Left ventricle myocardium inferior (tissue), 1 donor: ENCODE measurements at regions not wholly inside any gene's neighbourhood (a gene's known extent, or its start where the extent isn't known, plus 50 kb on each side); places are given as distances from the start of the nearest gene placed in this dataset.

ENCODE experiments used
- DNase-seq: peaks from one replicate; pipeline ENCODE4 v3.0.0-alpha.2; 2020
- H3K27ac ChIP-seq: fragments of 200-600 bp; replicated peaks from 2 replicates; pipeline ENCODE4 v1.8.0; 2021
- H3K27me3 ChIP-seq: fragments of 200-600 bp; 2 replicates; pipeline ENCODE4 v1.8.0; 2021; ENCODE audit warnings: low read depth
- H3K36me3 ChIP-seq: fragments of 200-600 bp; 2 replicates; pipeline ENCODE4 v1.8.0; 2021
- H3K4me1 ChIP-seq: fragments of 200-600 bp; 2 replicates; pipeline ENCODE4 v1.8.0; 2021
- H3K4me3 ChIP-seq: fragments of 200-600 bp; 2 replicates; pipeline ENCODE4 v1.8.0; 2021; ENCODE audit warnings: mild to moderate bottlenecking, moderate library complexity
- H3K9me3 ChIP-seq: fragments of 200-600 bp; replicated peaks from 2 replicates; pipeline ENCODE4 v1.8.0; 2021
- intact Hi-C: fragments of 100-400 bp; cut with micrococcal nuclease; formaldehyde crosslinking; loops from one replicate; pipeline ENCODE4 v1.11.0; 2022
- TF ChIP-seq, protein P1 (sequence below): fragments of 200-600 bp; IDR thresholded peaks from 2 replicates; pipeline ENCODE4 v1.8.0; 2021; ENCODE audit warnings: antibody characterized with exemption, mild to moderate bottlenecking, borderline replicate concordance
- donor health status: DM: no; HTN: yes; CAD: no; lungs with severe emphysema.

- H3K9me3 ChIP-seq, result no peaks in the 10 kb centered on the region
- H3K27ac ChIP-seq, result peak overlapping the region; percentile 32
- no peaks in the 10 kb centered on the region for H3K36me3 ChIP-seq
- H3K4me3 ChIP-seq, result no peak overlapping the region
- TF ChIP-seq, protein P1, sequence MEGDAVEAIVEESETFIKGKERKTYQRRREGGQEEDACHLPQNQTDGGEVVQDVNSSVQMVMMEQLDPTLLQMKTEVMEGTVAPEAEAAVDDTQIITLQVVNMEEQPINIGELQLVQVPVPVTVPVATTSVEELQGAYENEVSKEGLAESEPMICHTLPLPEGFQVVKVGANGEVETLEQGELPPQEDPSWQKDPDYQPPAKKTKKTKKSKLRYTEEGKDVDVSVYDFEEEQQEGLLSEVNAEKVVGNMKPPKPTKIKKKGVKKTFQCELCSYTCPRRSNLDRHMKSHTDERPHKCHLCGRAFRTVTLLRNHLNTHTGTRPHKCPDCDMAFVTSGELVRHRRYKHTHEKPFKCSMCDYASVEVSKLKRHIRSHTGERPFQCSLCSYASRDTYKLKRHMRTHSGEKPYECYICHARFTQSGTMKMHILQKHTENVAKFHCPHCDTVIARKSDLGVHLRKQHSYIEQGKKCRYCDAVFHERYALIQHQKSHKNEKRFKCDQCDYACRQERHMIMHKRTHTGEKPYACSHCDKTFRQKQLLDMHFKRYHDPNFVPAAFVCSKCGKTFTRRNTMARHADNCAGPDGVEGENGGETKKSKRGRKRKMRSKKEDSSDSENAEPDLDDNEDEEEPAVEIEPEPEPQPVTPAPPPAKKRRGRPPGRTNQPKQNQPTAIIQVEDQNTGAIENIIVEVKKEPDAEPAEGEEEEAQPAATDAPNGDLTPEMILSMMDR, result no peak
- intact Hi-C loops, result no loop called here
- peaks cover 3% of the 10 kb centered on the region for H3K4me1 ChIP-seq
- H3K27me3 ChIP-seq, result peaks cover 7% of the 10 kb centered on the region
- no peak for DNase-seq
Observed at GRCh38 chr2:204228169-204228886, 291.8 kb downstream of the ICOS start.

DNA sequence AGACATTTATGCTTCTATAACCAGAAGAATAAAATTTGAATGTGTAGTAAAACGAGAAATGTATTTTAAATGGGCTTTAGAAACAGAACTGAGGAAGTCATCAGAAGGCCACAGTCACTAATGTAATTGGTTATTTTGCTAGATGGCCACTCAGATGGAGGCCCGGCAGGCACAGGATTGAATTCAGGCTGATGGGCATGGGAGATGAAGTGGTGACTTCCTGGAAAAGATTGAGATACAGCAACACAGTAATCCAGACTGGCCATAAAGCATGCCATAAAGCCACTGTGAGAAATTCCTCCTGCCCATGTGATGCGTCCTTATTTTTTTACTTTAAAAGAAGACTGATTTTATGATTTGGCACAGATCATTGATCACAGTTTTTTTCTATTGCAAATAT, 297.7 kb downstream of the ICOS start:
- H3K4me3 ChIP-seq, result no peak overlapping the region
- TF ChIP-seq, protein P1, result no peak
- H3K27ac ChIP-seq, result no peak overlapping the region

DNA sequence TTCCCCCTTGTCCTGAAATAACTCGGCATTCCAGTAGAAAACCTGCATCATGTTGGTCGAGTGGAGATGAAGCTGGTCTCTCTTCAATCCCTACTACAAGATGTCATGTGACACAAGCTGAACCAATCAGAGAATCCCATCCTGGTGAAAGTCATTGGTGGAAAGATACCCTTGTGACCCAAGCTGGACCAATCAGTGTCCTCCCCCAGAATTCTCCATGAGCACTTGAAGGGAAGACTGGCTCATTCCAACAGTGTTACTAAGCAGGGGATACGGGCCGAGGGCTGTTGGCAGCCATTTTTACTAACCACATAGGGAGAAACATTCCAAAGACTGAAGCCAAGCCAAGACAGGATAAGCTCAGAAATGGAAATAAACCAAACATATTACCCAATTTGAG, 298.3 kb downstream of the ICOS start:
- Histone ChIP-seq H3K4me3 (no peak overlapping the region), H3K36me3 (no peaks in the 10 kb centered on the region), H3K4me1 (no peaks in the 10 kb centered on the region), H3K27me3 (no peaks in the 10 kb centered on the region), H3K9me3 (no peaks in the 10 kb centered on the region), H3K27ac (no peak overlapping the region)
- DNase-seq, result no peak
- TF ChIP-seq, protein P1, result no peak
- intact Hi-C loops, result no loop called here

More for the DNA sequence above, 297.7 kb downstream of the ICOS start:
- Histone ChIP-seq H3K9me3 (no peaks in the 10 kb centered on the region), H3K4me1 (no peaks in the 10 kb centered on the region), H3K27me3 (no peaks in the 10 kb centered on the region), H3K36me3 (no peaks in the 10 kb centered on the region)
- no peak for DNase-seq
- intact Hi-C loops, result no loop called here

DNA sequence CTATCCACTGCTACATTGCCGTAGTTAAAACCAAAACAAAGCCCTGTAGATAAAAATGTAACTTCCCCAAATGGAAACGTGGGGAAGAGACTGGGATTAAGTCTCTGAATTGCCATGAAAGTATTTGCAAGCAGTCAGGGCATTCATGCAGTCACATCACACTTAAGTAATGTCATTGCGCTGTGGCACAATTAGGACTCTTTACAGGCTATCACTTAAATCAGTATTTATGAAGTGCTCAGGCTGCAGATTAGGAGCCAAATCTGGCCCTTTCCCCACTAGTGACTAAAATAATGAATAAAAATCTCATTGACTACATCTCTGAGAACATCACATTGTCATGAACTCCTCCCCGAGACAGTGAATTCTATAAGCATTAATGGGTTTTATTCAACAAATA, 300.9 kb downstream of the ICOS start:
- Histone ChIP-seq H3K27ac (no peak overlapping the region), H3K27me3 (no peaks in the 10 kb centered on the region), H3K4me1 (no peaks in the 10 kb centered on the region), H3K36me3 (no peaks in the 10 kb centered on the region), H3K4me3 (no peak overlapping the region), H3K9me3 (no peaks in the 10 kb centered on the region)
- no peak for DNase-seq
- TF ChIP-seq, protein P1, result no peak
- intact Hi-C loops, result no loop called here

DNA sequence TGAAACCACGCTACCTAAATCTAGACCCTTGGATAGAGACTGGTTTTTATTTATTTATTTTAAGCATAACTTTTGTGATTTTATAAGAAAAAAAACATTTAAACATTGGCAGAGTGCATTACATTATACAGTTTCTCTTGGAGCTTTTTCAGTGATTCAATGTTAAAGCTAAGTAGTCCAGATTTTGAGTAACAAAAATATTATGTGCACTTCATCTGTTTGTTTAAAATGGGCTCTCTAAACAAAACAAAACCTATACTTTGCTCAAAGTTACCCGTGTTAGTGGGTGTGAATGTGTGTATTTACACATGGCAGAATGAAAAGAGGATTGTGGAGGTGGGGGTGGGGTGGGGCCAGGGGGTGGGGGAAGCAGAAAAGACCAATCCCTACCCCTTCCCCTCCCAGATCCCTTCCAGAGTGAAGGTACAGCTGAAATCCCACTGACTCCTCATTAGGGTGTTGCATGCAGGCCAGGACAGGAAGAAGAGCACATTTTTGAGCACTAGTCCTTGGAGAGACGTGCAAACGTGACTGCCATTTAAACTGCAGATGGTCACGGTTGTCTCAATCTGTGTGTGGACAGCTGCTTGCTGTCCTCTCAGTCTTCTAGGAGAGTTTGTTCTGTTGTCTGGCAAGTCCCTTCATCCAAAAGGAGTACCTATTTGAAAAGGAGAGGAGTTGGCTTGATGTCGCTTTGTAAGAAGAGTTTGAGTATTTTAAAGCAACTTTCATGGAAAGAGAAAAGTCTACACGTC, 303.0 kb downstream of the ICOS start:
- TF ChIP-seq, protein P1, result no peak
- Histone ChIP-seq H3K4me3 (no peak overlapping the region), H3K9me3 (no peaks in the 10 kb centered on the region), H3K27ac (no peak overlapping the region), H3K27me3 (no peaks in the 10 kb centered on the region), H3K4me1 (no peaks in the 10 kb centered on the region), H3K36me3 (no peaks in the 10 kb centered on the region)
- intact Hi-C loops, result no loop called here
- no peak for DNase-seq
